GM21515 (cell line): ENCODE measurements at regions not wholly inside any gene's neighbourhood (a gene's known extent, or its start where the extent isn't known, plus 50 kb on each side); places are given as distances from the start of the nearest gene placed in this dataset.
"Not testable (repeated sequence)": the region's sequence is repeated elsewhere in the genome, so short reads cannot be mapped to it uniquely, and the experiment has no call there.

Source experiments
- ATAC-seq: cut with Tn5 transposase; IDR thresholded peaks from one replicate; pipeline ENCODE4 v1.9.1; 2021; ENCODE audit not compliant: unreplicated experiment

DNA sequence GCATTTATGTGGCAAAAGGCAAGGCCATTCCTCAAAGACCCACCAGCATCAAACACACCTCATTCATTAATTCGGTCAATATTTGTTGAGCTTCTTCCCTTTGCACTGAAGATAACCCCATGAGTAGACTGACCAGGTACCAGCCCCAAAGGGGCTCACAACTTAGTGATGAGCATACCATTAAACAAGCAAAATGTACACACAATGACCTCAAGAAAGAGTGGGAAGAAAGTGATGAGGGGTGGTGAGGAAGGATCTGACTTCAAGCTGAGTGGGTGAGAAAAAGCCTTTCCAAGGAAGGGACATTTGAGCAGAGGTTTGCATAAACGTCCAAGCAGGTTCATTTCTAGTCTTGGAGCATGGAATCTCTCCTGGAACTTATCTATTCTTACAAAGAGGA, 562.5 kb downstream of the TOX3 start:
- ATAC-seq, result no peak

DNA sequence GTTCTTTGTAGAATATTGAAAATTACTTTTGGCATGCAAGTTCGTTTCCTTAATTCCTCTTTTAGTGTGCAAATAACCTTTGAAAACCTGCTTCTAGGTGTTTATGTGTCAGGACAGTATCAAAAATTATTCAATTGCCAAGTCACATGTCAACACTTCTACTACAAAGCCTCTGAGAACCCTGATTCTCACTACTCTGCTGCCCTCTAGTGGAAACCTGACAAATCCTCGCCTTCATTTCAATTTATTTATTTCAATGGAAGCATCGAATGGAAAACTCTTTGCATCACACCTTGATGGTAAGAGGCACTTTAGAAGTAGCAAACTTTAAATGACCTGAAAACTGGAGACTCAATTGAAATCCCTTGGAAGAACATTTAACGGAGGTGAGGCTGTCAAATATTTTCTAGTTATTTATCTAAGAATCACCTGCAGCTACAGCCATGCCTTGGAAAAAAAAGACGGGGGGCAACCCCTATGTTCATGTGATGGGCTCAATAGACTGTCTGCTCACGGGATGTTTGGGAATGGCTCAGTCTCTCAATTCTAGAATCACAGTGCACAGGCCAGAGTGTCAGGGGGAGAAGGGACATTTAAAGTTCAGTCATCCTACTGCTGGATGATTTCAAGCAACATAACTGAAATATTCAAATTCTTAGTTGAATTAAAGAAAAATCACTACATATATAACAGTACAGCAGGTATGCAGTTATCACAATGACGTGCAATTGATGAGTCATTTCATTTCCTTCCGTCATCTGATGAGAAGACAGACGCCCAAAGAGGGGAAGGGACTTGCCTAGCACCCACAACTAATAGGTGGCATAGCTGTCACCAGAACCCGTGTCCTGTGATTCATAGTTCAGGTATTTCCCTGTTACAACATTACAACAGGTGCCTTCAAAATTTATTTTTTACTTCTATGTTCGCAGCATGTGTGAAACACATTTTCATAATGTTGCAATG, 563.9 kb downstream of the TOX3 start:
- no peak for ATAC-seq

DNA sequence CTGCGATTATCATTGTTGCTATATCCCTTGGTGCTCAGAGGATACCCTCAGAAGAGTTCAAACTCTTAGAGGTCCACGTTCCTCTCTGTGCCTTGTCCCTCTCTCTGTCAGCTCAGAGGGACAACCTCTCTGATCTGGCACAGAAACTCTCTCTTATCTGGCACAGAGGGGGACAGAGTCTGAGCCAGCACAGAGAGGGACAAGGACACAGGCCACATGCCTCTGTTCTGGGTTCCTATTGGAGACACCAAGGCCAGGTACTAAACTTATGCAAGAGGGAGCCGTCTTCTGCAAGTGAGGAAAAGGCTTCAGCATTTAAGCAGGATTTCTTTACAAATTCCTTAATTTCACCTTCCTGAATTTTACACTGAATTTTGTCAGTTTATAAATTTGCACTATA, 565.2 kb downstream of the TOX3 start:
- no peak for ATAC-seq

DNA sequence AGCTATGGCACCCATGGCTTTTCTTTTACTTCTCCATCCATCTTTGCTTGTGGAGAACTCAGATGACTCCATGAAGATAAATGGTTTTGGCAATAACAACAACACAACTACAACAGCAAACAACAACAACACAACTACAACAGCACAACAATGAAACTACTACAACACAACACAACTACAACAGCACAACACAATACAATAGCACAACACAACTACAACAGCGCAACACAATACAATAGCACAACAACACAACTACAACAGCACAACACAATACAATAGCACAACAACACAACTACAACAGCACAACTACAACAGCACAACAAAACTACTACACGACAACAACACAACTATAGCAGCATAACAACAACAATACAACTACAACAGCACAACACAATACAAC, 569.4 kb downstream of the TOX3 start:
- not testable (repeated sequence) for ATAC-seq

DNA sequence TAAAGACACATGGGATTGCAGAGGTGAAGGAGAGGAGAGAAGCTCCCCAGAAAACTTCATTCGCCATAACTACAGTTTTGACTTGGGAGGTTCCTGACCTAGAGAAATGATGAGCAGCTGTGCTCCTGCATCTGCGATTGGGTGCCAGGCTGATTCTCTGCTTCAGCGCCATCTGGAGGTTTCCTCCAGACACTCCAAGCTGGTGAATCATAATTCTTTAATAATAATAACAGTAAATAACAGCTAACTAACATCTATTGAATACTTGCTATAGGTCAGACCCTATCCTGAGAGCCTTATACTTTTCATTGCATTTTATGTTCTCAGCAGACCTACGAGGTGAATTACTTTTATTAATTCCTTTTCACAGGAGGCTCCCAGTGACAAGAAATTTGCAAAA, 575.8 kb downstream of the TOX3 start:
- ATAC-seq, result no peak

DNA sequence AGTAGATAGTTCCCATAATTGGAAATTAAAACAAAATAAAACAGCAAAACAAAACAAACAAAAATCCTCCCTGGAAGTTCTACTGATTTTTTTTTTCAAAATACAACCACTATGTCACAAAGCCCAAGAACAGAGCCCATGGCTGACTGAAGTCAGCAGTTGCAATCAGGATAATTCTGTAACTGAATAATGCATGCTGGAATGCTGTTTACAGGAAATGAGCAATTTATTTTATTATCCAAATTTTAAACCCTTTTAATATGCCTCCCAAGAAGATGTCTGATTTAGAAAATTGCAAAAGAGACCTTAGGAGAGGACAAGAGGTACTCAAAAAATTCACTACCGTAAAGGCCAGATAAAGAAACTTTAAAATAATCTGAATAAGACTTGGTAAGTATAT, 578.2 kb downstream of the TOX3 start:
- ATAC-seq, result no peak

DNA sequence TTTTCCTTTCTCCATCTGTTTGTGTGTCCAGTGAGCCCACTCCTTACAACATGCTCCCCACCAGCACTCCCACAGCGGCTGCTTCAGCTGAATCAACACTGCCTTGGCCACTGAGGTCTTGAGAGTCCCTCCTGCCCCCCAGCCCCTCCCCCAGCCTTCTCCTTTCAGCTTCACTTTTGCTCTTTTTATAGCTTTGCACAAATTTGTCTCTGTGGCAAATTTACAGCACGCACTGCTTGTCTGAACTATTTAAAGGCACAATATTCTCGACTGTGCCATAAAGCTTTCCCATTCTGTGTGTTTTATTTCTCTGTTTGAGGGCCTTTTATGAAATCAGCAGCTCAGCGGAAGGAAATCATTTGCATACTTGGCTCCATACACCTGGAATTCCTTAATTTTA, 579.3 kb downstream of the TOX3 start:
- ATAC-seq, result no peak

DNA sequence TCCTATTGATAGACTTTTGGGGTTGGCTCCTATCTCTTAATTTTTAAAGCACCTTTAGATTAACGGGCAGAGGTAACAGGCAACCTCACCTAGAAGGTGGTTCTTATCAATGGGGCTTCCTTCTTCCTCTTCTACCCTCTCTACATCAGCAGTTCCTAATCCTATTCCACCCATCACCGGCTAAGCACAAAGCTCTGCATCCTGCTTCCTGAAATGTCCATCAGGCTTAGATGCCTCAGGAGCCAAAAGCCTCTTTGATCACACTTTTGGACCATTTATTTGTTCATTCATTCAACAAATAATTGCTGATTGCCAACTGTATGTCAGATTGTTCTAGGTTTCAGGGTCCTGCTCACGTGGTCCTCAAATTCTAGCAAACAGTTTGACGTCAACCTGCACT, 586.0 kb downstream of the TOX3 start:
- no peak for ATAC-seq

DNA sequence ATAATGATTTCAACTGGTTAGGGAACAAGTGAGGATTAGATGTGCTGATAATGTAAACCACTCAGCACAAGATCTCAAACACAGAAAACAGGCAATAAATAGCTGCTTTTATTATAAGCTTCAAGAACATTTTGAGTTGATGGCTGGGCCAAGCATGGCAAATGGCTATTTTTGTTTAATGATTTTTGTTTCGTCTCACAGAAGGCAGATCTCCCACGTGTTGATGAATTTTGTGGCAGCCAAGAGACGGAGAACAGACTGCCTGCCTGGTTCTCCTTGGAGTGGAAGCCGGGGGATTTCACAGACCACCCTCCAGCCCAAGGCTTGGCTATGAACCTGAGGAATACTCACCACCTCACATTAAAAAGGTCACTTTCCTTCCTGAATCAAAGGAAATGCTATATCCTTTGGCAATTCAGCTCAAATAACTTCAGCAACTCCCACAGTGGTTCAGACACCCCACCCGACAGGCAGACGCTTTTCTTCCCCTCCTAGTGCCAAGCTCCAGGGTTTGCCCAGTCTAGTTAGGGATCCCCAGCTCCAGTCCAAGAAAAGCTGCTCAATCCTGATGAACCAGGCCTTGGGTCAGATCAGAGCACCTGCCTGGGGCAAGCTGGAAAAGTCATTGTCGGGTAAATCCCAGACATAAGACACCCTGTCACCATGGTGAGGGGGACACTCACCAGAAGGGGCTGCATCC, 593.5 kb downstream of the TOX3 start:
- no peak for ATAC-seq

DNA sequence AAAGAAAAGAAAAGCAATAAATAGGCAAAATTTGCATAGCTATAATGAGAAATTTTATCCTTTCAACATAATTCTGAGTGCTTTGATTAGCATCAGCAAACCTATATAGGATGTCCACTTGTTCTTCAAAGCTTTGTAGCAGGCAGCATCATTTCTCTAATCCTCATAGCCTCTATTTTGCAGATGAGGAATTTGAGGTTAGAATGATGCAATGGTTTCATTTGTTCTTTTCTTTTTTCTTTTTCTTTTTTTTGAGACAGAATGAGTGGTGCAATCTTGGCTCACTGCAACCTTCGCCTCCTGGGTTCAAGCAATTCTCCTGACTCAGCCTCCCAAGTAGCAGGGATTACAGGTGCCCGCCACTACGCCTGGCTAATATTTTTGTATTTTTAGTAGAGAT, 594.4 kb downstream of the TOX3 start:
- no peak for ATAC-seq

DNA sequence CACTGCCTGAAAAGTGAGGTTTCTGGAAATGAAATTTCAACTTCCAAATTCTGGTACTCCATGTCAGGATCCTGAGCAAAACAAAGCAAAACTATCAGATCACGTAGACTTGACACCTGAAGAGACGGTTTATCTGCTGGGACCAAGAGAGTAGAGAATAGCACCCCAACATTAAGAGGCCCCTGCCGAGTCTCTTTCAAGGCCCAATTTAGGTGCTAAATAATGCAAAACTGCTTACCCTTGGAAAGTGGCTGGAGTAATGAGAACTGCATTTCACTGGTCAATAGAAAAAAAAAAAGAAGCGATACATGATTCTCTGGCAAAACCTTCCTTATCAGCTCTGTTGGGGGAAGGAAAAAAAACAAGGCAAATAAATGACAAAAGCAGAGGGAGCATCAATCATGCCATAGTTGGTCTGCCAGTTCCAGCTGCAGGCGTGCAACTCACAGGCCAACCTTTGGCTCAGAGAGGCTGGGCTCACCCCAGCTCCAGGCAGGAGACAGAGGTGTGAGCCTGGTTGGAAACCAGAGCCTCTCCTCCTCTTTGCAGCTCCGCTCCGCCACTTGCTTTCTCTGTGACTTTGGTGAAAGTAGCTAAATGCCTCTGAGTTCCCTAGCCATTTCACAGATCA, 595.2 kb downstream of the TOX3 start:
- ATAC-seq, result no peak

DNA sequence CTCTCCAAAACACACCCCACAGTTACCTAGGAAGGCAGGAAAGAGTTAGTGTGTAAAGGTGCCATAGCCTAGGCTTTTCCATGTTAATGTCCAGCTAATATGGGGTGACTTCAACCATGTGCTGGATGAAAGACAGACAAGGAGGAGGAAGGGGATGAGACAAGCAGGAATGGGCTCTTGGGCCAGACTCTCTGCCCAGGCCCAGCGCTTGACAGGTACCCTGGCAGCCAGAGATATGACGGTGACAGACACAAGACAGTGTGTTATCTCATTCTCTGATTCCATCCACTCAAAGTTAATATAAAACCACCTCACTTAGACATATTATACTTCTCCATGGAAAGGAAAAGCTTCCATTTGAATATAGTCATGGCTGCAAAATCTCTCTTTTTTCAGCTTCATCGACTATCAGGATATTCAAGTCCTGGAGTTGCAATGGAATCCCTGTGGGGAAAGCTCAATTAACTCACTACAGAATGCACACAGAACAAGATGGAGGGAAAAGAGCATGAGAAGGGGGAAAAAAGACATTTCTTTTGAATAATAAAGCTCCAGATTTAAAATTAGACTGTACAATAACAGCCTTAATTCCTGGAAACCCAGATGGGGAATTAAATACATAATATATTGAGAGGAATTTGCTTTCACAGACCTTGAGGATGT, 596.7 kb downstream of the TOX3 start:
- no peak for ATAC-seq

DNA sequence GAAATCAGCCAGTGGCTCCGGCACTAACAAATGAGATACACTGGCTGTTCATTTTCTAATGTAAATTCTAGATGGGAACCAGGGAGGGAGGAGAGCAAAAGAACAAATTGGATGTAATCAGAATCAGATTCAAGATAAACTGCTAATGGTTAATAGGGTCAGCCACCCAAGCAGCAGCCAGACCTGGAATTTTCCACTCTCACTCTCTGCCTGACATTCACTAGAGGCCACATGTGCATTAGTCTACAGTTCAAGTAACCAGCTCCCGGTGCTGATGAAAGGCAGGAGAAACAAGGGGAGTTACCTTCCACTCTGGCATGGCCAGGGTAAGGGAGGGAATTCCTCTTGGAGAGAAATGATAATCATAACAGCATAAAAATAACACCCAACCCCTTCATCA, 597.7 kb downstream of the TOX3 start:
- ATAC-seq, result no peak

DNA sequence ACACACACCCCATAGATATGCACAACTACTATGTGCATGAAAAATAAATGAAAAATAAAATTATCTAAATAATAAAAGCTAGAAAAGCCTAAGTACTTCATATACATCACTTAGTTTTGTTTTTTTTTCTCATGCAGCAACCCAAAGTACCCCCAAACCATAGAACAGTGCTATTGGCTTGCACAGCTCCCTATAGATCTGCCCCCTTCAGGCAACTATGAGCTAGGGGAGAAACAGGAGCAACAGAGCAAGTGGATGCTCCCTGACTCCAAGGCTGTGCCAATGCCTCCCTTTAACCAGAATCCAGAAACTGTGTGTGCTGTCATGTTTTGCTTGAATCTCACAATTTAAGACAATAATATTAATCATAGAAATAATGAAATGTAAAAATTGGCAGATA, 605.5 kb downstream of the TOX3 start:
- no peak for ATAC-seq

DNA sequence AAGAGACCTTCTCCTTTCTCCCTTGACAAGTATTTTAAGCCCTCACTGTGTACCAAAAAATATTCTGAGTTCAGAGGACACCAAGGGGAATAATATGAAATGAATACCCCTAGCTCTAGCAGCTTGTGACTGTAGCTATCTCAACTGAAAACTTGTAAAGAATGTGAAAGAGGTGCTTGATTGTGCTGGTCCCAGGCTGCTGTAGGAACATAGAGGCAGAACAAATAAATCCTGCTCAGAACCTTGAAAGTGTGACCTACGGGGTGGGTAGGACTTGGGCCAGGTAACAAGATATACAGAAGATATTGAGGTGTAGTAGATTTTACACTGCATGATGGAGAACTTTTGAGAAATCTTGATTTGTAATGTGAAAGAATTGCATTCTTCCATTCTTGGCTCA, 606.8 kb downstream of the TOX3 start:
- no peak for ATAC-seq

DNA sequence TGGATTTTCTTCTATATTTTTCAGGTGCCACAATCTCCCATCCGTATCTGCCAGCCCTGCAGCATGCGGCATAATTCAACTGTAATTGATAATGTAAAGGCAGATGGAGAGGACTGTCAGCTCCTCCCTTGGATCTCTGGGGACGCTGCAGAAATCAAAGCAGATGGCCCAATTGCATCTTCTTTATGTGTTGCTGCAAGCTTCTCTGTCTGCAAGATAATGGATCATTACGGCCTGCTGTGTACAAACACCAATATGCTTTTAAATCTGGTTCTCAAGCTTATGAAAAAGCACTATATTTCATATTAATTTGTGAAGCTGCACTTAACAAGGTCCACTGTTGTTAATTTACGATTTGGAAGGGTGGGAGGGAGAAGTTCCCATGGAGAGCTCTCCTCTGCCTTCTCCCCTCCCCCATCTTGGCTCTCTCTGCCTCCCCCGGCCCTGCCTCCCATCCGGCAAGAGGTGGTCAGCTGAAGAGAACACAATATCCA, 607.5 kb downstream of the TOX3 start:
- ATAC-seq, result no peak

DNA sequence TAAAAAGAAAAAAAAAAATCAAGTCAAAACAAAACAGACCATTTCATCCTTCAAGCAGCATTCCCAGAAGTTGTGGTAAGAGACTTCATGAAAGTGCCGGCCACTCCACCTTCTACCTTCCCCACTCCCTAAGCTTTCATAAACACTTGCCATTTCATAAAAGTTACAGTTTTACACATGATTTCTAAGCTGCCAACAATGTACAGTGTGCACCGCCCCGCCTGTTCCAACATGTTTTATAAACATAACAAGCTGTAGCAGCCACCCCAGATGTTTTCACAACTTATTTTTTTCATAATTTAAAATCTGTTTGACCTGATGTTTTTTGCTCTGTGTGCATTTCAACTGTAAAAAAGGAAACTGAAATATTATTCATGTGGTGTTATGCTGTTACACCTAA, 608.1 kb downstream of the TOX3 start:
- ATAC-seq, result no peak

DNA sequence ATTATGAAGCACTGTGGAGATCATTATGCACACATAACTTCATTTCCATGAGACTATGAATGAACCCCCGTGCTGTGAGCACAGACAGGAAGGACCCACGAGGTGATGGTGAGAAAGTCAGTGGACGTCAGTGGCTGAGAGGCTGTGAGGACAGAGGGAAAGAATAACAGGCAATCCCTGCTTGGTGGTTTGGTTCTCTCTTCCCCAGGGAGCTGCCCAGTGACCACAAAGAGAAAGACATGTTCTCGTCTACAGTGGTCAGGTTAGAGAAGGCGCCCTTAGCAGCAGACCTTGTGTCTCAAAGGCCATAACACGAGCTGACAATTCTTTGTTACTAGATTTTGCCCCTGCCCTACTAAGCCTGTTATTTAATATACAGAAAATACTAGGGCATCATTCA, 609.2 kb downstream of the TOX3 start:
- ATAC-seq, result no peak

DNA sequence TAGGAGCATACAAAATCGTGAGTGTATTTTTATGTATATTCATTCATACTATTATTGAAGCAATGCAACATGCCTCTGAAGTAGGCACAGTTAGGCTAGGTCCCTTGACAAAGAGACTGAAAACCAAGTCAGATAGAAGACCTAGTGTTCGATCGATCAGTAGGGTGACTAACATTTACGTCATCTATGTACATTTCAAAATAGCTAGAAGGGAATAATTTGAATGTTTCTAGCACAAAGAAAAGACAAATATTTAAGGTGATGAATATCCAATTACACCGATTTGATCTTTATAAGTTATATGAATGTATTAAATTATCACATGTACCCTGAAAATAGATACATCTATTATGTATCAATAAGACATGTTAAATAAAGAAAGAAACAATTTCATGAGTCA, 610.1 kb downstream of the TOX3 start:
- no peak for ATAC-seq

DNA sequence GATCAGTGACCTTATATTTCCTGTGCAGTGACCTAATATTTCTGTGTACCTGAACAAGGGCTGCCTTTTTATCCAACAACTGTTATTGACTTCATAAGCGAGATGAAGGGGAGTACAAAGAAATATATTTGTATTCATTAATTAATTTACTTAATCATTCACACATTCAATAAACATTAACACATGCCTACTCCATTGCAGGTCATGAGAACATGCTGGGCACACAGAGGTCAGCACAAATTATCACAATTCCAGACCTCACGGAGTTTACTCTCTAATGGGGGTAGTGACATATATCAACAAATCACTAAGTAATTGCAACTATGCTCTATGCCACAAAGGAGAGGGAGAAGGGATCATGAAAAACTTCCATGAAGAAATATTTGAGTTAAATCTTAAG, 614.6 kb downstream of the TOX3 start:
- ATAC-seq, result no peak

DNA sequence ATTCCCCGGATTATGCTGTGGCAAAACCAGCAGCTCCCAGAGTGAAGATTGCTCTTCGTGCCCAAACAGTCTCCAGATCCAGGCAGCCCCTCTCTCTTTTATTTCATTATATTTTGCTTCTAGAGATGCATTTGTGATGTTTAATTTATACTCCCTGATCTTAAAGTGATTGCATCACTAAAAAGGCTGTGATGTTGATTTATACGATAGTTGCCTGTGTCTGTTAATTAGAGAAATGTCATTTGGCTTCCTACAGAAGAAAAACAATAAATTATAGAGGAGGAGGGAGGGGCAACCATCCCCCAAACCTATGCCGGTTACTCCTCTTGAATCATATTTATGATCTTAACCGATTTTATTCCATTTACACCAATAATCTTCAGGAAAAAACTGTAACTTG, 615.3 kb downstream of the TOX3 start:
- no peak for ATAC-seq
